Endothelial cell of umbilical vein (primary cell): ENCODE measurements at regions not wholly inside any gene's neighbourhood (a gene's known extent, or its start where the extent isn't known, plus 50 kb on each side); places are given as distances from the start of the nearest gene placed in this dataset.

ENCODE experiments used
- BruUV-seq: library from RNA; stranded (reverse); fragments of 400-500 nt; replicated peaks from 2 replicates; lab custom pipeline; 2021; lab: Mats Ljungman, UMichigan
- CTCF ChIA-PET: fragments of 300-600, 350-600 bp; sonication (Branson Sonifier 250); formaldehyde crosslinking; loops from one replicate; lab custom pipeline; 2021; ENCODE audit warnings: antibody characterized with exemption, inconsistent platforms; lab: Charles Lee
- POLR2A ChIA-PET: fragments of 300-600, 350-600 bp; sonication (Branson Sonifier 250); formaldehyde crosslinking; loops from one replicate; lab custom pipeline; 2021; ENCODE audit warnings: antibody characterized with exemption, inconsistent platforms; lab: Charles Lee
- DNase-seq: peaks from one replicate; pipeline ENCODE4 v3.0.0-alpha.2; 2011; ENCODE audit warnings: low read depth, low spot score
- FAIRE-seq: peaks from 2 replicates; lab custom pipeline; 2011; peaks lifted over from hg19 to GRCh38; lab: Jason Lieb, UNC
- H2AFZ ChIP-seq: 2 replicates; pipeline ENCODE4 v1.6.0; 2012; ENCODE audit warnings: low read depth, low read length, control low read depth, inconsistent platforms
- H3K27ac ChIP-seq: 2 replicates; pipeline ENCODE4 v1.5.1; 2011; ENCODE audit warnings: low read depth, mild to moderate bottlenecking, control low read depth, low read length, moderate library complexity; ENCODE audit not compliant: insufficient read depth
- H3K27me3 ChIP-seq, 2 experiments: 2 replicates each; pipeline versions ENCODE4 v1.6.0 to v1.6.1; 2011; ENCODE audit warnings: low read length in 2 of 2, mixed read lengths in 1 of 2; ENCODE audit not compliant: control insufficient read depth in 2 of 2, insufficient read depth in 2 of 2
- H3K36me3 ChIP-seq, 2 experiments: 2 replicates in 1 of 2; 3 replicates in 1 of 2; pipeline ENCODE4 v1.5.1; 2011; ENCODE audit warnings: low read length in 2 of 2, mild to moderate bottlenecking in 1 of 2, moderate library complexity in 1 of 2; ENCODE audit not compliant: control insufficient read depth in 2 of 2, insufficient read depth in 2 of 2; ENCODE audit errors: extremely low read depth in 1 of 2
- H3K4me1 ChIP-seq: 3 replicates; pipeline ENCODE4 v1.5.1; 2011; ENCODE audit warnings: mild to moderate bottlenecking, low read length; ENCODE audit not compliant: control insufficient read depth, insufficient read depth; ENCODE audit errors: extremely low read depth
- H3K4me2 ChIP-seq: 2 replicates; pipeline ENCODE4 v1.6.1; 2011; ENCODE audit warnings: low read length, control low read depth, mixed read lengths; ENCODE audit not compliant: insufficient read depth
- H3K4me3 ChIP-seq, 3 experiments: fragments of 200-600 bp in 1 of 3; sonication (generic), shearing (Covaris generic) in 1 of 3; replicated peaks in 1 of 3; 2 replicates each; pipeline ENCODE4 v1.5.1; 2011 to 2016; ENCODE audit warnings: control low read depth in 3 of 3, low read length in 3 of 3, mild to moderate bottlenecking in 2 of 3, inconsistent platforms in 1 of 3, low read depth in 1 of 3, moderate library complexity in 1 of 3; ENCODE audit not compliant: insufficient read depth in 1 of 3
- H3K79me2 ChIP-seq: 2 replicates; pipeline ENCODE4 v1.6.0; 2012; ENCODE audit warnings: low read length, inconsistent platforms; ENCODE audit not compliant: control insufficient read depth, insufficient read depth
- H3K9ac ChIP-seq: replicated peaks from 2 replicates; pipeline ENCODE3; 2011; ENCODE audit warnings: low read length, control low read depth; ENCODE audit not compliant: insufficient read depth; ENCODE audit errors: extremely low read depth
- H3K9me1 ChIP-seq: replicated peaks from 3 replicates; pipeline ENCODE4 v1.6.0; 2011; ENCODE audit warnings: mild to moderate bottlenecking, low read length; ENCODE audit not compliant: control insufficient read depth, insufficient read depth; ENCODE audit errors: extremely low read depth
- H3K9me3 ChIP-seq: replicated peaks from 2 replicates; pipeline ENCODE4 v1.5.1; 2012; ENCODE audit warnings: low read length, inconsistent platforms; ENCODE audit not compliant: control insufficient read depth, insufficient read depth
- H4K20me1 ChIP-seq: replicated peaks from 2 replicates; pipeline ENCODE3; 2011; ENCODE audit warnings: mild to moderate bottlenecking, low read length; ENCODE audit not compliant: control insufficient read depth, insufficient read depth; ENCODE audit errors: extremely low read depth
- EZH2 ChIP-seq: IDR thresholded peaks from 2 replicates; pipeline ENCODE4 v1.6.1; 2012; ENCODE audit warnings: borderline replicate concordance, low read depth, mild to moderate bottlenecking, moderate library complexity, low read length, inconsistent platforms; ENCODE audit not compliant: severe bottlenecking
- FOS ChIP-seq: IDR thresholded peaks from 2 replicates; pipeline ENCODE4 v1.6.1; 2011; ENCODE audit warnings: mild to moderate bottlenecking, low read length, moderate library complexity, borderline replicate concordance; ENCODE audit not compliant: insufficient read depth
- GATA2 ChIP-seq: IDR thresholded peaks from 2 replicates; pipeline ENCODE4 v1.7.0; 2011; ENCODE audit warnings: low read depth, mild to moderate bottlenecking, moderate library complexity, mixed read lengths, low read length; ENCODE audit not compliant: insufficient read length, insufficient read depth
- JUN ChIP-seq: IDR thresholded peaks from 2 replicates; pipeline ENCODE4 v1.6.1; 2011; ENCODE audit warnings: borderline replicate concordance, low read depth; ENCODE audit not compliant: insufficient read length, insufficient read depth
- MYC ChIP-seq: IDR thresholded peaks from one replicate; pipeline ENCODE4 v1.6.1; 2011; ENCODE audit warnings: mild to moderate bottlenecking, low read depth, low read length
- POLR2A ChIP-seq: IDR thresholded peaks from 2 replicates; pipeline ENCODE4 v1.6.1; 2012; ENCODE audit warnings: low read depth, mild to moderate bottlenecking, control low read depth, low read length
- POLR2AphosphoS5 ChIP-seq: IDR thresholded peaks from 2 replicates; pipeline ENCODE4 v1.6.1; 2012; ENCODE audit warnings: low read depth, mild to moderate bottlenecking, control low read depth, low read length, moderate library complexity; ENCODE audit not compliant: insufficient read depth
- dilution Hi-C: fragments of 300-500 bp; cut with MboI; formaldehyde crosslinking; loops from one replicate; pipeline ENCODE4 v1.15.0; 2019; ENCODE audit warnings: low sequenced_read_pairs; ENCODE audit not compliant: extremely low pct_ligation_motif_present
- intact Hi-C: fragments of 100-400 bp; cut with micrococcal nuclease; formaldehyde crosslinking; loops from one replicate; pipeline ENCODE4 v1.10.0; 2022
- TF ChIP-seq, protein P1 (sequence below): IDR thresholded peaks from 2 replicates; pipeline ENCODE4 v1.6.1; 2011; ENCODE audit not compliant: insufficient read depth, insufficient read length
- TF ChIP-seq, protein P2 (sequence below), 2 donors: IDR thresholded peaks; 1 replicate in 1 of 2; 2 replicates in 1 of 2; pipeline ENCODE4 v1.5.1; 2011; ENCODE audit warnings: low read length in 2 of 2, mild to moderate bottlenecking in 2 of 2, moderate library complexity in 2 of 2, control low read depth in 1 of 2, inconsistent platforms in 1 of 2, low read depth in 1 of 2; ENCODE audit not compliant: insufficient read depth in 1 of 2; ENCODE audit errors: extremely low read depth in 1 of 2

DNA sequence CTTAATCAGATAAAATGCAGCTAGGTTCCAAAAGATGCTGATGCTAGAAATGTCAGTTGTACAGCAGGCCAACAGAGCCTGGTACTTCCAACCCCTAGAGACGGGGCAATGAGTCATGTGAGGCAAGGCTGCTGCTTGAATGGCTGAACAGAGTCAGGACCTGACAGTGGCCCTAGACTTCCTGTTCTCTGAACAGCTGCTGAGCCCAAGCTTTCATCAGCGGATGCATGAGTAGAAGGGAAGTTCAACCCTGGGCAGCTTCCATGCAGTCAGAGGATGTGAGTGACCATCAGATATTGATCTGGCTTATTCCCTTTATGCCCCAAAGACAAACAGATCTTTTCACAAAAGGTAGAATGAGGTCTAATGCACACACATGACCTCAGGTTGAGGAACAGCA is 282.9 kb upstream of the COL8A1 start:
- Histone ChIP-seq H3K4me2 (peak overlapping the region; percentile 27), H3K79me2 (no peaks in the 10 kb centered on the region), H3K9me1 (no peaks in the 10 kb centered on the region), H3K27ac (peak overlapping the region; percentile 47), H4K20me1 (no peaks in the 10 kb centered on the region), H3K36me3 (no peaks in the 10 kb centered on the region), H3K9ac (no peak overlapping the region), H3K4me3 (no peak overlapping the region), H3K4me1 (peaks cover 14% of the 10 kb centered on the region), H2AFZ (peak overlapping the region; percentile 19), H3K27me3 (no peaks in the 10 kb centered on the region), H3K9me3 (no peaks in the 10 kb centered on the region)
- intact Hi-C loops = loop anchor here (5.0 kb wide), 1 partner anchor 43 kb away; no protein-coding TSS in a partner anchor
- BruUV-seq = no TSS peak
- TF ChIP-seq JUN (peak; percentile 77), FOS (peak; percentile 94), POLR2AphosphoS5 (peak; percentile 95), MYC (no peak), GATA2 (peak; percentile 99), EZH2 (no peak), POLR2A (no peak)
- TF ChIP-seq, protein P1, sequence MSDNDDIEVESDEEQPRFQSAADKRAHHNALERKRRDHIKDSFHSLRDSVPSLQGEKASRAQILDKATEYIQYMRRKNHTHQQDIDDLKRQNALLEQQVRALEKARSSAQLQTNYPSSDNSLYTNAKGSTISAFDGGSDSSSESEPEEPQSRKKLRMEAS = peak; percentile 60
- dilution Hi-C loops = no loop called here
- DNase-seq = peak; percentile 92
- ChIA-PET POLR2A (no interaction called here), CTCF (interaction anchor here (1.5 kb wide), 1 partner anchor 9 kb away, joined by 6 read pairs; no protein-coding TSS in a partner anchor)
- peak; percentile 97 for FAIRE-seq

DNA sequence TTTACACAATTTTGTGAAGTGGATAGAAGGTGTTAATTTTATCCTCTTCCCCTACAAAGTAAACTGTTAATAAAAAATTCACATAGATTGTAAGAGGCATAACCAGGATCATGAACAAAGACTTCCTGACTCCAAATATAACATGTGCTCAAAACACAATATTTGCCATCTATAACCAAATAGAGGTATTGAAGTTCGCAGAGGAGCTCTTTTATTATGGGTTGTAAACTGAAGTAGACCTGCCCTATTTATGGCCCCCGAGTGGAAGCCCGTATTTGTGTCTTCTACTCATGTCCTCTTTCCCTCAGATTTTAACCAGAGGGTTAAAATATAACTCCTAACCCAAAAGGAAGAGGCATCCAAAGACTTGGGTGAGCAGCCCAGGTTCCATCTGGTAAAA is 285.6 kb upstream of the COL8A1 start:
- H3K4me3 ChIP-seq = no peak overlapping the region
- no peak overlapping the region for H3K9ac ChIP-seq
- TF ChIP-seq GATA2 = no peak
- TF ChIP-seq, protein P1 = no peak
- no peak for TF ChIP-seq POLR2A
- no peak for TF ChIP-seq MYC
- no peak for TF ChIP-seq EZH2
- no peak for TF ChIP-seq POLR2AphosphoS5
- TF ChIP-seq JUN = no peak
- no peak for TF ChIP-seq FOS
- TF ChIP-seq, protein P2, sequence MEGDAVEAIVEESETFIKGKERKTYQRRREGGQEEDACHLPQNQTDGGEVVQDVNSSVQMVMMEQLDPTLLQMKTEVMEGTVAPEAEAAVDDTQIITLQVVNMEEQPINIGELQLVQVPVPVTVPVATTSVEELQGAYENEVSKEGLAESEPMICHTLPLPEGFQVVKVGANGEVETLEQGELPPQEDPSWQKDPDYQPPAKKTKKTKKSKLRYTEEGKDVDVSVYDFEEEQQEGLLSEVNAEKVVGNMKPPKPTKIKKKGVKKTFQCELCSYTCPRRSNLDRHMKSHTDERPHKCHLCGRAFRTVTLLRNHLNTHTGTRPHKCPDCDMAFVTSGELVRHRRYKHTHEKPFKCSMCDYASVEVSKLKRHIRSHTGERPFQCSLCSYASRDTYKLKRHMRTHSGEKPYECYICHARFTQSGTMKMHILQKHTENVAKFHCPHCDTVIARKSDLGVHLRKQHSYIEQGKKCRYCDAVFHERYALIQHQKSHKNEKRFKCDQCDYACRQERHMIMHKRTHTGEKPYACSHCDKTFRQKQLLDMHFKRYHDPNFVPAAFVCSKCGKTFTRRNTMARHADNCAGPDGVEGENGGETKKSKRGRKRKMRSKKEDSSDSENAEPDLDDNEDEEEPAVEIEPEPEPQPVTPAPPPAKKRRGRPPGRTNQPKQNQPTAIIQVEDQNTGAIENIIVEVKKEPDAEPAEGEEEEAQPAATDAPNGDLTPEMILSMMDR (IDR thresholded peaks at IDR 0.05; ENCODE audit: extremely low read depth in 1 of 2, insufficient read depth in 1 of 2, low read depth in 1 of 2, low read length in 2 of 2) = no peak
- H3K36me3 ChIP-seq = no peaks in the 10 kb centered on the region
- H3K79me2 ChIP-seq = no peaks in the 10 kb centered on the region
- FAIRE-seq = no peak
- dilution Hi-C loops = no loop called here
- no peaks in the 10 kb centered on the region for H3K9me3 ChIP-seq
- no peaks in the 10 kb centered on the region for H3K27me3 ChIP-seq
- CTCF ChIA-PET = no interaction called here
- peaks cover 23% of the 10 kb centered on the region for H3K4me1 ChIP-seq
- intact Hi-C loops = no loop called here
- no peaks in the 10 kb centered on the region for H4K20me1 ChIP-seq
- POLR2A ChIA-PET = no interaction called here
- no peak for DNase-seq
- H3K27ac ChIP-seq = no peak overlapping the region
- no peak overlapping the region for H2AFZ ChIP-seq
- BruUV-seq = no TSS peak
- no peak overlapping the region for H3K4me2 ChIP-seq
- H3K9me1 ChIP-seq = no peaks in the 10 kb centered on the region
